ENCODE measurements at regions not wholly inside any gene's neighbourhood (a gene's known extent, or its start where the extent isn't known, plus 50 kb on each side); places are given as distances from the start of the nearest gene placed in this dataset.

DNA sequence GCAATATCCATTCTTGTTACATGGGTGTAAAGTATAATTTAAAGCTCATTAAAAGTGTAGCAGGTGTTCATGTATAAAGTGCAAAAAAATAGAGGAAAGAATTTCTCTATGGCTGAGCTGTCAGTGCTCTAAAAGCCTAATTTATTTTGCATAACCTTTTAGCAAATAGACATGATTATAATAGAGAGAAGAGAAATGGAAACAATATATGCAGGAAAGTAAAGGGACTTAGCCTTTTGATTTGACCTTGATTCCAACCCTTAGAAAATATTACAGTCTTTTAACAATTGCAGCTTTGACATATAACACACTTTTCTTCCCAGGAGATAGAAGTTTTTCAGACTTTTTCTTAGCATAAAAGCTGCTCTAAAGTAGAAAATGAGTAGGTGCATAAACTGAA, 978.3 kb downstream of the PCDH18 start:
- no peak for TF ChIP-seq CTCF (IDR thresholded peaks at IDR 0.05)
- no peak for TF ChIP-seq ZFX (IDR thresholded peaks at IDR 0.05; ENCODE audit: borderline replicate concordance)
